GM21619 (cell line): ENCODE measurements at regions not wholly inside any gene's neighbourhood (a gene's known extent, or its start where the extent isn't known, plus 50 kb on each side); places are given as distances from the start of the nearest gene placed in this dataset.
"Not testable (repeated sequence)": the region's sequence is repeated elsewhere in the genome, so short reads cannot be mapped to it uniquely, and the experiment has no call there.

Experiments used
- ATAC-seq: cut with Tn5 transposase; IDR thresholded peaks from one replicate; pipeline ENCODE4 v1.9.1; 2021; ENCODE audit not compliant: unreplicated experiment

- ATAC-seq, result no peak
These were observed 428.5 kb downstream of the CD83 start for GRCh38 chr6:14546036-14546435.

GRCh38 chr6:14547284-14547998 is 429.9 kb downstream of the CD83 start:
- no peak for ATAC-seq

DNA sequence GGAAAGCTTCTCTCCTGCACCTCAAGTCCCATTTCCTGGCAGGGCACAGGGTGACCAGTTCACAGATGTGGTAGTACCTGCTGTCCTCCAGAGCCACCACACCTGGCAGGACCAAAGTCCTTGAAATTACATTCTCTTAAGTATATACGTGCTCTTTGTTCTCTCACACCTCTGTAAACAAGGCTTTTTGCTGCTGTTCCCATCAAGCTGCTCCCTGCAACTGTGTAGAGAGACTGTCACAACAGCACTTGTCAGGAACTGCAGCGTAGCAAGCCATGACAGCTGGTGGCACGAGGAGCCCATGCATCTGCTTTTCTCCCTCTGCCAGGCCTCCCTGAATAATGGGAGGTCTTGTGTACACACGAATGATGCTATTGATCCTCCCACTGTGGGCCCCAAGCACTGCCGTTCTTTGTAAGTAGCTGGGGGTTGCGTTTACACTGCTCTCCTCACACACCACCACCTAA is 431.8 kb downstream of the CD83 start:
- ATAC-seq, result no peak

- ATAC-seq, result no peak
These were observed 432.3 kb downstream of the CD83 start for GRCh38 chr6:14549871-14550270.

GRCh38 chr6:14550410-14550809 is 432.8 kb downstream of the CD83 start:
- ATAC-seq, result no peak

DNA sequence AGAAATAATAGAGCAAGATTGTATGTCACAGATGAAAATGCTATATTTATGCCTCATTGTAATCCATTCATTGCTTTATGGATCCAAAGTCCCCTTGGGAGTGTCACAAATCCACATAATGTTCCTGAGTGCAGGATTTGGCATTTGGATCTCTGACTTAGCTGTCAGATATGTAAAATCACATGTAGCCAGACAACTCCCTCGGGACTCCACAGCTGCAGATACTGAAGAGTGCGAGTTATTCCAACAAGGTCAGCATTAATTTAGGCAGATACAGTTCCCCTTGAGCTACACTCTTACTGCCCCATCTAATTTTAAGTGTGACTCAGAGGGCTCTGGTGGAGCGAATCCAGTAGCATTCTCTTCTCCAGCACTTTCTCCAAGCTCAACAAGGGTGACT is 433.2 kb downstream of the CD83 start:
- ATAC-seq, result no peak

DNA sequence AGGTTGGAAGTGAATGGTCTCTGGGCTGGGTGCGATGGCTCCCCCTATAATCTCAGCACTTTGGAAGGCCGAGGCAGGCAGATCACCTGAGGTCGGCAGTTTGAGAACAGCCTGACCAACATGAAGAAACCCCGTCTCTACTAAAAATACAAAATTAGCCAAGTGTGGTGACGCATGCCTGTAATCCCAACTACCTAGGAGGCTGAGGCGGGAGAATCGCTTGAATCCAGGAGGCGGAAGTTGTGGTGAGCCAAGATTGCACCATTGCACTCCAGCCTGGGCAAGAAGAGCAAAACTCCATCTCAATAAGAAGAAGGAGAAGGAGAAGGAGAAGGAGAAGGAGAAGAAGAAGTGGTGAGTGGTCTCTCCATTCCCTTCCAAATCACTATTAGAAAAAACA is 434.0 kb downstream of the CD83 start:
- ATAC-seq, result not testable (repeated sequence)

DNA sequence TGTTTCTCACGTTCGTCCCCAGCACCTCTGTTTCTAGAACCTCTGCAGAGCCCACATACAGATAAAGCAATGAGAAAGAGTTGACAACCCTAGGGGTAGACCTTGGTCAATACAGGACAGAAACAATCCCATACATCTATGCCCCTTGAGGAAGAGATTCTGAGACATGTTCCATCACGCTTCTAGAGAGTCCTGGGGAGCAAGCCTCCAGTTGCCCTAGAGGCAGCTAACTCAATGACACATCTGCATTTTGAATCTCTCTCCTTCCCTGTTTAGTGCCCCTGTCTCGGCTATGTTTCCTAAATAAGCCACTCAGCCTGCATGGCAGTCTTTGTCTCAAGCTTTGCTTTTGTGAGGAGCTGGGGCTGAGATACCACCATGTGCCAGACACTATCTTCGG is 435.3 kb downstream of the CD83 start:
- no peak for ATAC-seq

DNA sequence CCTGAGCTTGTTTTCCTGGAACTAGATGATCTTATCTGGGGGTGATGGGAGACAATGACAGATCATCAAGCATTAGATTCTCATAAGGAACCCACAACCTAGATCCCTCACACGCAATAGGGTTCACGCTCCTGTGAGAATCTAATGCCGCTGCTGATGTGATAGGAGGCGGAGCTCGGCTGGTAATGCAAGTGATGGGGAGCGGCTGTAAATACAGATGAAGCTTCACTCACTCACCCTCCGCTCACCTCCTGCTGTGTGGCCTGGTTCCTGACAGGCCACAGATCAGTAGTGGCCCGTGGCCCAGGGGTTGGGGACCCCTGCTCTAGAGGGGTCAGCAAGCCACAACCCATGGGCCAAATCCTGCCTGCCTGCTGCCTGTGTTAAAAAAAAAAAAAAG is 435.9 kb downstream of the CD83 start:
- no peak for ATAC-seq

- ATAC-seq, result no peak
These were observed 438.2 kb downstream of the CD83 start for GRCh38 chr6:14555804-14556203.

- ATAC-seq, result no peak
These were observed 442.4 kb downstream of the CD83 start for GRCh38 chr6:14559746-14560536.

DNA sequence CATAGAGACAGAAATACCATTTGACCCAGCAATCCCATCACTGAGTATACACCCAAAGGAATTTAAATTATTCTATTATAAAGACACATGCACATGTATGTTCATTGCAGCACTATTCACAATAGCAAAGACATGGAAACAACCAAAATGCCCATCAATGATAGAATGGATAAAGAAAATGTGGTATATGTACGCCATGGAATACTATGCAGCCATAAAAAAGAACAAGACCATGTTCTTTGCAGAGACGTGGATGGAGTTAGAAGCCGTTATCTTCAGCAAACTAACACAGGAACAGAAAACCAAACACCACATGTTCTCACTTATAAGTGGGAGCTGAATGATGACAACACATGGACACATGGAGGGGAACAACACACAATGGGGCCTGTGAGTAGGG is 444.0 kb downstream of the CD83 start:
- ATAC-seq, result not testable (repeated sequence)

- no peak for ATAC-seq
These were observed 450.3 kb downstream of the CD83 start for GRCh38 chr6:14567842-14568241.

DNA sequence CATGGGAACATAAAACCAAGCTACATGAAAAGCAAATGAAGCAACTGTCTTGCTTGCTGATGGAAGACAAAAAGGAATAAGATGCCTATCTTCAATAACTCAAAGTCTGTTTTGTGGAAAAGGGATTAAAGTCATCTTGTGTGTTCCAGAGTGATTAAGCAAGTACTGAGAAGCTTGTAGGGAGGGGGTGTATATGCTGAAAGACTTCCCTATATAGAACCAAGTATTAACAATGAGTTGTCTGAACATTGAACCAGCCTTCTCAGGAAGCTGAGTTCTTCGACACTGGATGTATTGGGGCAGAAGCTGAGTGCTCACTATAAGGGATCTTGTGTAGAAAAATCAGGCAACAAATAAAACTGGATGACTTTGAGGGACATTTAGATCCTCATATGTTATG is 451.8 kb downstream of the CD83 start:
- ATAC-seq, result no peak

- ATAC-seq, result not testable (repeated sequence)
These were observed 452.3 kb downstream of the CD83 start for GRCh38 chr6:14569874-14570273.

GRCh38 chr6:14571001-14571400 is 453.4 kb downstream of the CD83 start:
- no peak for ATAC-seq

- ATAC-seq, result no peak
These were observed 454.2 kb downstream of the CD83 start for GRCh38 chr6:14571746-14572145.

DNA sequence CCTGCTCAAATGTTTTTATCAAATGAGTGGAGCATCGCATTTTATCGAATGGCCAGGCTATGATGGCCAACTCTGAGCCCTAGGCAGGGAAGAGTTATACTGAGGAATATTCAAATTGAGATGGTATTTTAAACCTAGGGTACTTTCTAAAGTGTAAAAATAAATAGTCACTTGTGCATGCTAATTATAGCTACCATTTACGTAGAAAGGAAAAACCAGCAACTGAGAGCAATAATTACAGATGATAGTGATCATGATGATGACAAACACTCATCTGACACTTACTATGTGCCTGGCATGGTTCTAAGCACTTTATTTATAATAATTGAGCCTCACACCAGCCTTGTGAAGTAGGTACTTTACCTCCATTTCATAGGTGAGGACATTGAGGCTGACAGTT is 455.7 kb downstream of the CD83 start:
- ATAC-seq, result no peak

DNA sequence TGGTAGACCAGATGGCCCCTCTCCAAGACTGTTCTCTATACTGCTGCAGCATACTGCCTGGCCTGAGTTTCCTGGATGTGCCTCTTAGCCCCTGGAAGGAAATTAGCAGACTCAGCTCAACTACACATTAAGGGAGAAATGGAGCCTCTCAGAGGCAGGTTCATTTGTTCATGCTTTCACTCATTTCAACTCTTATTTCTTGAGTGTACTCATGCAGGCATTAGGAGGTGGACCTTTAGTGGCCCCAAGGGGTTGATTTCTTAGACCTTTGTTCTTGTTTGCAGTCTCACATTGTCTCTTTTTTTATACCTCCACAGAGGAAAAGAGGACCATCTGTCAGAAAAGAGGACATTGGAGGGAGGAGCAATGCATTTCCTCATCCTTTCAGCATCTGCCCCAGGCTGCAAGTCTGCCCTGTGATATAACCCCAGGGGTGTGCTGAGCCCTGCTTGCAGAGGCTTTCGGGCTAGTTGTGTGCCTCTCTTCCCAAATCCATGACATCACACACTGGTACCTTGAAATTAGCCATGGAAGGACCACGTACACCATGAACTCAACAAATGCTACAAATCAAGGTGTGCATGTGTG is 456.2 kb downstream of the CD83 start:
- ATAC-seq, result no peak

DNA sequence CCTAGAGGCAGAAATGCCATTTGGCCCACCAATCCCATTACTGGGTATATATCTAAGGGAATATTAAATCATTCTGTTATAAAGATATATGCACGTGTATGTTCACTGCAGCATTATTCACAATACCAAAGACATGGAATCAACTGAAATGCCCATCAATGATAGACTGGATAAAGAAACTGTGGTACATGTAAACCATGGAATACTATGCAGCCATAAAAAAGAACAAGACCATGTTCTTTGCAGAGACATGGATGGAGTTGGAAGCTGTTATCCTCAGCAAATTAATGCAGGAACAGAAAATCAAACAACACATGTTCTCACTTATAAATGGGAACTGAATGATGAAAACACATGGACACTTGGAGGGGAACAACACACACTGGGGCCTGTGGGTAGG is 458.4 kb downstream of the CD83 start:
- no peak for ATAC-seq

GRCh38 chr6:14578994-14579393 is 461.4 kb downstream of the CD83 start:
- ATAC-seq, result no peak

DNA sequence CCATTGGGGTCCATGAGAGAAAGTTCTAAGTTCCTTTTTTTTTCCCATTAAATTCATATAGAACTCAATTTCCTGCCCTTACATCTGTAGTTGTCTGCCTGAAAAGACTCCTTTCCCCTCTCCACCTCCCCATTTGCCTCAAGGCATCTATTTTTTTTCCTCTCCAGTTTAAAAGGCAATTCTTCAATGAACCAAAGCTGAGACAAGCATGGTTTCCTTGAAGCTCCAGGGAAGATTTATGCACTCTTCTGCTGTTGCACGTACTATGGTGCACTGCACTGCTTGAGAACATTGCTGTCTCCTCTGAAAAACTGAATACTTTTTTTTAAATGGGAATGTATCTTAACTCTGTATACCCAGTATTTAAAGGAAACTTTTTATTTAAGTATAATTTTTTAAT is 465.2 kb downstream of the CD83 start:
- ATAC-seq, result no peak
